ENCODE measurements at regions not wholly inside any gene's neighbourhood (a gene's known extent, or its start where the extent isn't known, plus 50 kb on each side); places are given as distances from the start of the nearest gene placed in this dataset.

- Histone ChIP-seq H4K91ac (replicated peaks; ENCODE audit: insufficient read length, low read length) (no peak overlapping the region), H4K8ac (ENCODE audit: extremely low read depth, insufficient read depth, low read length) (no peak overlapping the region), H3K56ac (replicated peaks; ENCODE audit: insufficient read length, low read depth, low read length) (no peak overlapping the region), H3K4me1 (replicated peaks in 1 of 4; ENCODE audit: control insufficient read depth in 3 of 4, insufficient read depth in 4 of 4, low read length in 3 of 4) (peaks cover 0 to 12% (median 5%) of the 10 kb centered on the region in 4 experiments; a peak in 4 of 7 replicates), H2BK5ac (ENCODE audit: low read depth, low read length) (no peak overlapping the region), H3K27me3 (replicated peaks in 1 of 4; ENCODE audit: control insufficient read depth in 3 of 4, extremely low read depth in 1 of 4, insufficient read depth in 3 of 4, low read length in 3 of 4) (no peaks in the 10 kb centered on the region; a peak in 1 of 7 replicates), H3K79me2 (ENCODE audit: control insufficient read depth in 1 of 2, insufficient read depth in 2 of 2, low read length in 2 of 2) (no peaks in the 10 kb centered on the region), H3K79me1 (ENCODE audit: low read depth, low read length) (no peaks in the 10 kb centered on the region; the same call in 1 of the 2 replicates), H2BK20ac (ENCODE audit: low read length) (no peak overlapping the region), H3K4me2 (ENCODE audit: insufficient read depth in 1 of 2, low read depth in 2 of 2, low read length in 2 of 2) (no peak overlapping the region), H3K36me3 (ENCODE audit: control insufficient read depth in 2 of 4, insufficient read depth in 4 of 4, low read length in 3 of 4) (no peaks in the 10 kb centered on the region), H3K23ac (ENCODE audit: insufficient read length) (no peak overlapping the region), H4K20me1 (replicated peaks in 1 of 2; ENCODE audit: control insufficient read depth in 1 of 2, insufficient read depth in 2 of 2, low read length in 2 of 2) (no peaks in the 10 kb centered on the region), H2AK5ac (ENCODE audit: low read depth, low read length) (no peak overlapping the region), H4K5ac (ENCODE audit: insufficient read length, low read depth, low read length) (no peak overlapping the region), H3K9ac (replicated peaks in 1 of 4; ENCODE audit: extremely low read depth in 1 of 4, low read depth in 3 of 4, low read length in 3 of 4) (no peak overlapping the region), H3K23me2 (ENCODE audit: low read depth, low read length) (no peaks in the 10 kb centered on the region), H2AFZ (ENCODE audit: low read length) (no peak overlapping the region), H3K18ac (ENCODE audit: extremely low read depth, low read length) (no peak overlapping the region), H2BK120ac (replicated peaks; ENCODE audit: low read depth, low read length) (no peak overlapping the region), H3K14ac (ENCODE audit: insufficient read length) (no peak overlapping the region), H2BK12ac (ENCODE audit: low read depth, low read length) (no peak overlapping the region), H3K4me3 (ENCODE audit: extremely low read depth in 1 of 4, insufficient read depth in 2 of 4, low read depth in 3 of 4, low read length in 4 of 4) (no peak overlapping the region), H3K9me3 (ENCODE audit: insufficient read depth in 2 of 2, low read depth in 1 of 2, low read length in 1 of 2) (no peaks in the 10 kb centered on the region), H2BK15ac (ENCODE audit: low read length) (no peak overlapping the region), H3K27ac (ENCODE audit: low read depth, low read length) (no peak overlapping the region), H3K4ac (replicated peaks; ENCODE audit: insufficient read length, low read depth, low read length) (no peak overlapping the region)
- 90% methylated on average over 18 of the region's 18 CpGs; no CpG with 5 or more reads in 1 of the 2 experiments for WGBS, 2 experiments (ENCODE audit: extremely low coverage in 1 of 2, insufficient coverage in 1 of 2, insufficient read length in 1 of 2, insufficient replicate concordance in 2 of 2, low coverage in 1 of 2, low lambda C conversion rate in 2 of 2, missing lambda C conversion rate in 1 of 2)
- DNase-seq (ENCODE audit: low read depth in 1 of 2, low spot score in 2 of 2) (no peak), FAIRE-seq (no peak)
- CTCF ChIA-PET (ENCODE audit: partially characterized antibody), result interaction anchor here (0.6 kb wide), 1 partner anchor 58 kb away, joined by 6 read pairs; no protein-coding TSS in a partner anchor
- POLR2A ChIA-PET (ENCODE audit: partially characterized antibody), result no interaction called here
- no peak for TF ChIP-seq TBP (IDR thresholded peaks at IDR 0.05; ENCODE audit: low read depth, low read length)
- no peak for TF ChIP-seq BRCA1 (IDR thresholded peaks at IDR 0.05; ENCODE audit: low read depth, low read length)
- TF ChIP-seq YY1 (IDR thresholded peaks at IDR 0.05; ENCODE audit: low read depth, low read length), result no peak
- no peak for TF ChIP-seq RXRA (IDR thresholded peaks at IDR 0.05; ENCODE audit: insufficient read depth, low read depth, low read length)
- no peak for TF ChIP-seq ATF3 (IDR thresholded peaks at IDR 0.05; ENCODE audit: insufficient read depth, low read depth, low read length)
- no peak for TF ChIP-seq EP300 (IDR thresholded peaks at IDR 0.05; ENCODE audit: borderline replicate concordance in 1 of 2, low read depth in 2 of 2, low read length in 2 of 2)
- TF ChIP-seq POLR2AphosphoS5 (IDR thresholded peaks at IDR 0.05; ENCODE audit: low read depth, low read length), result no peak
- TF ChIP-seq TEAD4 (IDR thresholded peaks at IDR 0.05; ENCODE audit: low read depth, low read length), result no peak
- TF ChIP-seq EZH2 (IDR thresholded peaks at IDR 0.05; ENCODE audit: low read depth, low read length, severe bottlenecking), result no peak
- no peak for TF ChIP-seq BCL11A (IDR thresholded peaks at IDR 0.05; ENCODE audit: low read depth in 2 of 2, low read length in 2 of 2)
- TF ChIP-seq USF2 (IDR thresholded peaks at IDR 0.05; ENCODE audit: low read length), result no peak
These were observed 100.3 kb upstream of the NCK2 start for GRCh38 chr2:105644174-105644980.
